PC-3 (cell line): ENCODE measurements at regions not wholly inside any gene's neighbourhood (a gene's known extent, or its start where the extent isn't known, plus 50 kb on each side); places are given as distances from the start of the nearest gene placed in this dataset.
A peak's percentile ranks its signal among the peaks of the same experiment; 100 is the strongest.

ENCODE experiments used
- ATAC-seq: fragments of 200-7000 bp; cut with Tn5 transposase; 2 replicates; pipeline ENCODE4 v1.9.1; 2020; ENCODE audit warnings: mild to moderate bottlenecking, moderate library complexity
- BruUV-seq: library from RNA; stranded (reverse); fragments of 400-500 nt; replicated peaks from 2 replicates; lab custom pipeline; 2021; lab: Mats Ljungman, UMichigan
- CTCF ChIA-PET: fragments of 300-600 bp; sonication (Branson Sonifier 250); formaldehyde crosslinking; loops from one replicate; lab custom pipeline; 2022; ENCODE audit warnings: antibody characterized with exemption; lab: Charles Lee
- POLR2A ChIA-PET: fragments of 300-600 bp; sonication (Branson Sonifier 250); formaldehyde crosslinking; loops from one replicate; lab custom pipeline; 2022; ENCODE audit warnings: antibody characterized with exemption; ENCODE audit not compliant: unreplicated experiment; lab: Charles Lee
- DNase-seq: peaks from one replicate; pipeline ENCODE4 v3.0.0-alpha.2; 2015
- H2AFZ ChIP-seq: fragments of 300-600 bp; sonication (generic); 2 replicates; pipeline ENCODE4 v1.6.0; 2016; ENCODE audit warnings: antibody characterized with exemption, low read length
- H3F3A ChIP-seq: fragments of 300-600 bp; sonication (generic); one replicate; pipeline ENCODE4 v1.6.0; 2017; ENCODE audit warnings: antibody characterized with exemption, low read length, control low read depth, mild to moderate bottlenecking; ENCODE audit not compliant: unreplicated experiment
- H3K27ac ChIP-seq: fragments of 300-600 bp; sonication (generic); 2 replicates; pipeline ENCODE4 v1.5.1; 2016; ENCODE audit warnings: mild to moderate bottlenecking, low read length
- H3K27me3 ChIP-seq: fragments of 300-600 bp; sonication (generic); 2 replicates; pipeline ENCODE4 v1.6.1; 2016; ENCODE audit warnings: low read length, mixed read lengths
- H3K36me3 ChIP-seq: fragments of 300-600 bp; sonication (generic); 2 replicates; pipeline ENCODE4 v1.6.1; 2016; ENCODE audit warnings: low read depth, mixed run types, low read length, mixed read lengths
- H3K4me1 ChIP-seq: fragments of 300-600 bp; sonication (generic); 2 replicates; pipeline ENCODE4 v1.5.1; 2016; ENCODE audit warnings: low read length; ENCODE audit not compliant: insufficient read depth
- H3K4me2 ChIP-seq: fragments of 300-600 bp; sonication (generic); 2 replicates; pipeline ENCODE4 v1.6.0; 2016; ENCODE audit warnings: low read length
- H3K4me3 ChIP-seq: fragments of 300-600 bp; sonication (generic); 2 replicates; pipeline ENCODE4 v1.5.1; 2016; ENCODE audit warnings: mild to moderate bottlenecking, low read length, mixed read lengths
- H3K79me2 ChIP-seq: fragments of 300-600 bp; sonication (generic); 2 replicates; pipeline ENCODE4 v1.6.1; 2017; ENCODE audit warnings: low read length, mixed read lengths
- H3K9ac ChIP-seq: fragments of 300-600 bp; sonication (generic); 2 replicates; pipeline ENCODE4 v1.6.0; 2016; ENCODE audit warnings: mild to moderate bottlenecking, low read length
- H3K9me2 ChIP-seq: fragments of 300-600 bp; sonication (generic); replicated peaks from 2 replicates; pipeline ENCODE4 v1.6.1; 2016; ENCODE audit warnings: mixed run types, low read length, mixed read lengths
- H3K9me3 ChIP-seq: fragments of 300-600 bp; sonication (generic); 2 replicates; pipeline ENCODE4 v1.6.1; 2016; ENCODE audit warnings: low read length, mixed read lengths
- H4K20me1 ChIP-seq: fragments of 300-600 bp; sonication (generic); 2 replicates; pipeline ENCODE4 v1.6.1; 2016; ENCODE audit warnings: low read length, mixed read lengths
- EZH2 ChIP-seq: fragments of 300-600 bp; sonication (generic); IDR thresholded peaks from one replicate; pipeline ENCODE4 v1.6.1; 2017; ENCODE audit warnings: antibody characterized with exemption, mild to moderate bottlenecking, low read length; ENCODE audit not compliant: unreplicated experiment
- EZH2phosphoT487 ChIP-seq: fragments of 300-600 bp; sonication (generic); IDR thresholded peaks from 2 replicates; pipeline ENCODE4 v1.6.1; 2018; ENCODE audit warnings: mild to moderate bottlenecking, antibody characterized with exemption, low read length, borderline replicate concordance
- intact Hi-C: fragments of 100-400 bp; cut with micrococcal nuclease; formaldehyde crosslinking; loops from 2 replicates; pipeline ENCODE4 v1.9.0; 2023
- TF ChIP-seq, protein P1 (sequence below): fragments of 300-600 bp; sonication (generic); conservative IDR thresholded peaks from 2 replicates; pipeline ENCODE4 v1.5.1; 2017; ENCODE audit warnings: antibody characterized with exemption, low read depth, mild to moderate bottlenecking, low read length

DNA sequence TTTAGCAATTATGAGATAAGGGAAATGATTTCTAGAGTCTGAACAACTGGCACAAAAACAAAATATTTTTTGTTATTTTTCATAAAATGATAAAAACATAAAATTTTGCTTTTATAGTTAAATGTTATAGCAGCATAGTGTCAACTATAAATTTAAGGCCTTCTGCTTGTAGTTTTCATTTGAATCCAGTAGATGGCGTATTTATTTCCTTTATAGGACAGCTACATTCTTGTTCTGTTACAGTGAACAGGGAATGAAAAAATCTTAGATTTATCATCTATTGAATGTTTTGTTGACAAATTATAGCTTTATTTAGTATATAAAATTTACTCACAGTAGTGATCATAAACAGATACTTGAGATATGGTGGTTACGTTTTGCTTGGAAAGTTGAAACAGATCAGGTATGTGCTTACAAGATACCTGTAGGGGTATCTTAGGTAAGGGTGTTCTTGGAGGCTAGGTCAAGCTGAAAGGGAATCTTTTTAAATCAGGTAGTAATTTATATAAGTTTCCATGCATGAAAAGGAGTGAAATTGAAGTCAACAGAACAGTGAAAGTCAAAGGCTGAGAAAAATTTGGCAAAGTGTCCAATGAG, 239.3 kb upstream of the GRIN3A start:
- BruUV-seq: no TSS peak
- H3K9me3 ChIP-seq: no peaks in the 10 kb centered on the region
- peak; percentile 23 for DNase-seq

DNA sequence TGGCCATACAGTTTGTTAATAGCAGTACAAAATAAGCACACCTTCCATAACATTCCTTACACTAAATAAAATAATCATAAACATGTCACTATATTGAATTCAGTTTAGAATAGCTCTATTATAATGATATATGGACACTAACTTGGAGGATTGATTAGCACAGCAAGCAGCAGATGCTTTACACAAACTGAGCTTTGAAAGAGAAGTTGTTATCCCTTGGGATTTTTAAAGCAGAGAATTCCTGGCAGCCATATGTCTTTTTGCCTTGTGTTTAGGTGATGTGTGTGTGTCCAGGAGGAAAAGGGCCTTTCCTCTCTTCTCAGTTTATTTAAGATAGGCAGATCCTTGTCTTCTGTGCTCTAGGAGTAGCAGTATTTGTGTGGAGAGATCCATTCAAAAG, 232.2 kb upstream of the GRIN3A start:
- Histone ChIP-seq H3K9ac (no peak overlapping the region), H3K36me3 (no peaks in the 10 kb centered on the region), H3K4me2 (no peak overlapping the region), H3F3A (no peaks in the 10 kb centered on the region), H3K79me2 (no peaks in the 10 kb centered on the region), H3K27me3 (no peaks in the 10 kb centered on the region), H4K20me1 (no peaks in the 10 kb centered on the region), H3K9me3 (no peaks in the 10 kb centered on the region), H3K4me1 (no peaks in the 10 kb centered on the region), H3K9me2 (no peaks in the 10 kb centered on the region), H3K27ac (no peak overlapping the region), H2AFZ (no peak overlapping the region), H3K4me3 (no peak overlapping the region)
- DNase-seq (no peak), ATAC-seq (no peak)
- no TSS peak for BruUV-seq
- ChIA-PET CTCF (no interaction called here), POLR2A (no interaction called here)
- TF ChIP-seq, protein P1, sequence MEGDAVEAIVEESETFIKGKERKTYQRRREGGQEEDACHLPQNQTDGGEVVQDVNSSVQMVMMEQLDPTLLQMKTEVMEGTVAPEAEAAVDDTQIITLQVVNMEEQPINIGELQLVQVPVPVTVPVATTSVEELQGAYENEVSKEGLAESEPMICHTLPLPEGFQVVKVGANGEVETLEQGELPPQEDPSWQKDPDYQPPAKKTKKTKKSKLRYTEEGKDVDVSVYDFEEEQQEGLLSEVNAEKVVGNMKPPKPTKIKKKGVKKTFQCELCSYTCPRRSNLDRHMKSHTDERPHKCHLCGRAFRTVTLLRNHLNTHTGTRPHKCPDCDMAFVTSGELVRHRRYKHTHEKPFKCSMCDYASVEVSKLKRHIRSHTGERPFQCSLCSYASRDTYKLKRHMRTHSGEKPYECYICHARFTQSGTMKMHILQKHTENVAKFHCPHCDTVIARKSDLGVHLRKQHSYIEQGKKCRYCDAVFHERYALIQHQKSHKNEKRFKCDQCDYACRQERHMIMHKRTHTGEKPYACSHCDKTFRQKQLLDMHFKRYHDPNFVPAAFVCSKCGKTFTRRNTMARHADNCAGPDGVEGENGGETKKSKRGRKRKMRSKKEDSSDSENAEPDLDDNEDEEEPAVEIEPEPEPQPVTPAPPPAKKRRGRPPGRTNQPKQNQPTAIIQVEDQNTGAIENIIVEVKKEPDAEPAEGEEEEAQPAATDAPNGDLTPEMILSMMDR: no peak
- no peak for TF ChIP-seq EZH2
- no peak for TF ChIP-seq EZH2phosphoT487
- intact Hi-C loops: no loop called here

More for the DNA sequence above, 239.3 kb upstream of the GRIN3A start:
- CTCF ChIA-PET: no interaction called here
- H4K20me1 ChIP-seq: no peaks in the 10 kb centered on the region
- H2AFZ ChIP-seq: no peak overlapping the region
- no peaks in the 10 kb centered on the region for H3F3A ChIP-seq
- H3K9me2 ChIP-seq: no peaks in the 10 kb centered on the region
- TF ChIP-seq, protein P1: peak; percentile 56
- no peak for TF ChIP-seq EZH2phosphoT487
- intact Hi-C loops: no loop called here
- no peaks in the 10 kb centered on the region for H3K36me3 ChIP-seq
- H3K4me3 ChIP-seq: no peak overlapping the region
- POLR2A ChIA-PET: no interaction called here
- no peak overlapping the region for H3K4me2 ChIP-seq
- no peaks in the 10 kb centered on the region for H3K4me1 ChIP-seq
- H3K79me2 ChIP-seq: no peaks in the 10 kb centered on the region
- H3K9ac ChIP-seq: no peak overlapping the region
- H3K27me3 ChIP-seq: no peaks in the 10 kb centered on the region
- no peak for ATAC-seq
- H3K27ac ChIP-seq: no peak overlapping the region

DNA sequence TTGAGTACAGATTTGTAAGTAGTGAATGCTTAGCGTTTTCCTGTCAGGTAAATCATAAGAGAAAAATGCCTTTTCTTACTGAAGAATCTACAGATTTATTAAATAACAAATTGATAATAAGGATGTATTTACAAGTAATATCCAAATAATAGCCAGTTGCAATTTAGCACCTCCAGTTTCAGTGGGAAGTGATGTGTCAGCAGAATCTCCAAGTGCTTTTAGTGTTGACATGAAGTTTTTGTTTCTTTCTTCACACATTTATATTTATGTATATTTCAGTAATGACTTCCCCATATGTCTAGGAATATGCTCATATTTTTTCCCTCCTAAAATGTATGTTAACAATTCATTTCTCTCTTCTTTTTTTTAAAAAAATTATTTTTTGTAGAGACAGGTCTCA, 229.9 kb upstream of the GRIN3A start:
- H3K27ac ChIP-seq: no peak overlapping the region
- H2AFZ ChIP-seq: no peak overlapping the region
- ATAC-seq (no peak), DNase-seq (no peak)
- no peaks in the 10 kb centered on the region for H3K36me3 ChIP-seq
- no TSS peak for BruUV-seq
- CTCF ChIA-PET: no interaction called here
- H3K9me3 ChIP-seq: no peaks in the 10 kb centered on the region
- H4K20me1 ChIP-seq: no peaks in the 10 kb centered on the region
- H3K9ac ChIP-seq: no peak overlapping the region
- TF ChIP-seq EZH2phosphoT487: no peak
- POLR2A ChIA-PET: interaction anchor here (0.6 kb wide), 1 partner anchor 1165 kb away, joined by 4 read pairs; no protein-coding TSS in a partner anchor
- no peak overlapping the region for H3K4me2 ChIP-seq
- no peaks in the 10 kb centered on the region for H3K27me3 ChIP-seq
- H3K4me3 ChIP-seq: no peak overlapping the region
- H3K9me2 ChIP-seq: no peaks in the 10 kb centered on the region
- intact Hi-C loops: loop anchor here (10.0 kb wide), 1 partner anchor 64 kb away; no protein-coding TSS in a partner anchor
- H3K4me1 ChIP-seq: no peaks in the 10 kb centered on the region
- no peaks in the 10 kb centered on the region for H3F3A ChIP-seq
- H3K79me2 ChIP-seq: no peaks in the 10 kb centered on the region
